ENCODE measurements at regions not wholly inside any gene's neighbourhood (a gene's known extent, or its start where the extent isn't known, plus 50 kb on each side); places are given as distances from the start of the nearest gene placed in this dataset.

DNA sequence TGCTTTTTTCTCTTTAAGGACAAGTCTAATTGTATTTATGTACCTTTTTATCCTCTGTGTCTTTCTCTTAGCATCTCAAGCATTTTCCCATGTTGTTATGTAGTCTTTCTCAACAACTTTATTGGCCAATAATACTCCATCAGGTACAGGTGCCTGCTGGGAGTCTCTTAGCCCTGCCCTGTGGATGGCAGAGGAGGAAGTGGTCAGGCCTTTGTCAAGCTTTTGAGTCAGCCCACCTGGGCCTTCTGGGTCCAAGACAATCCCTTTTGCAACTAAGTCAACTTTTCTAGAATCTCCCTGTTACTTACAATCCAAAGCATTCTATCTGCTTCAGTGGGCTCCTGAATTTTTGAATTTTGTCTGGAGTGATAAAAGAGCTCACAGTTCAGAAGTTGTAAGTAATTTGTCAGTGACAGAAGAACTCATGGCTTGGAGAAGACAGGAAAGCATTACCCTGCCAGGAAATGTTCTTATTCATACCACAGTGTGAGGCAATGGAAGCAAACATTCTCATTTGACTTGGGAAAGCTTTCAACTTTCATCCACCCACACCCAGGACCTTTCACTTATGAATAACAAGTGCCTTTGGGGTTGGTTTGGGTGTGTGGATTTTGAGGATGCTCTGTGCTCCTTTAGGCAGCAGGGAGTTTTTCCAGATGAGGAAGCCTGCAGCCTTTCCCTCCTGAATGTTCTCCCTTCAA is 200.0 kb upstream of the S1PR3 start:
- Mint-ChIP-seq H3K36me3 (ENCODE audit: insufficient read depth, unreplicated experiment) (no peaks in the 10 kb centered on the region), H3K4me3 (ENCODE audit: unreplicated experiment) (no peak overlapping the region), H3K9me3 (ENCODE audit: unreplicated experiment) (no peaks in the 10 kb centered on the region), H3K4me1 (ENCODE audit: insufficient read depth, unreplicated experiment) (peaks cover 24% of the 10 kb centered on the region), H3K27ac (ENCODE audit: low read depth, unreplicated experiment) (peak overlapping the region; percentile 49), H3K27me3 (ENCODE audit: insufficient read depth, unreplicated experiment) (no peaks in the 10 kb centered on the region)
- TF ChIP-seq, protein P1, sequence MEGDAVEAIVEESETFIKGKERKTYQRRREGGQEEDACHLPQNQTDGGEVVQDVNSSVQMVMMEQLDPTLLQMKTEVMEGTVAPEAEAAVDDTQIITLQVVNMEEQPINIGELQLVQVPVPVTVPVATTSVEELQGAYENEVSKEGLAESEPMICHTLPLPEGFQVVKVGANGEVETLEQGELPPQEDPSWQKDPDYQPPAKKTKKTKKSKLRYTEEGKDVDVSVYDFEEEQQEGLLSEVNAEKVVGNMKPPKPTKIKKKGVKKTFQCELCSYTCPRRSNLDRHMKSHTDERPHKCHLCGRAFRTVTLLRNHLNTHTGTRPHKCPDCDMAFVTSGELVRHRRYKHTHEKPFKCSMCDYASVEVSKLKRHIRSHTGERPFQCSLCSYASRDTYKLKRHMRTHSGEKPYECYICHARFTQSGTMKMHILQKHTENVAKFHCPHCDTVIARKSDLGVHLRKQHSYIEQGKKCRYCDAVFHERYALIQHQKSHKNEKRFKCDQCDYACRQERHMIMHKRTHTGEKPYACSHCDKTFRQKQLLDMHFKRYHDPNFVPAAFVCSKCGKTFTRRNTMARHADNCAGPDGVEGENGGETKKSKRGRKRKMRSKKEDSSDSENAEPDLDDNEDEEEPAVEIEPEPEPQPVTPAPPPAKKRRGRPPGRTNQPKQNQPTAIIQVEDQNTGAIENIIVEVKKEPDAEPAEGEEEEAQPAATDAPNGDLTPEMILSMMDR (IDR thresholded peaks at IDR 0.05; ENCODE audit: unreplicated experiment): no peak
- CTCF ChIA-PET: interaction anchor here (0.6 kb wide), 1 partner anchor 509 kb away, joined by 3 read pairs; no protein-coding TSS in a partner anchor
- intact Hi-C loops (cut with micrococcal nuclease): no loop called here
- POLR2A ChIA-PET: interaction anchor here (0.5 to 2.2 kb wide), 4 partner anchors 10 to 159 kb away, joined by 3 to 7 read pairs (median 4); no protein-coding TSS in a partner anchor
- peak; percentile 82 for DNase-seq (ENCODE audit: unreplicated experiment)
- no TSS peak for BruUV-seq (replicated peaks)

DNA sequence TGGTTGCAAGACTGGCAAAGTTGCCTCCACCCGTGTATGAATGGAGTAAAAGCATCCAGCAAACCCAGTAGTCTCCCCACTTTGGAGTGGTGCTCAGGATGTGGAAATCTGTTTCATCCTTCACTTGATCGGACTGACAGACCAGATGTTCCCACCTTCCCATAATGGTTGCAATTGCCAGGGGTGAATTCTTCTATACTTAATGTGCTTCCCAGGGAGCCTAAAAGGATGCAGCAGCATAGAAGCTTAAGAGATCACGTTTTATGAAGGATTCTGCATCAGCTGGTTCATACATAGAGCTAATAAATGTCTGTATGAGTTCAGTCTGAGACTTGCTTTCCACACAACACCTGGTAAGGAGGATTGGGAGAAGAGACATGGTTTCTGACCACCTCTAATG is 198.8 kb upstream of the S1PR3 start:
- POLR2A ChIA-PET: interaction anchor here (0.6 to 2.2 kb wide), 3 partner anchors 9 to 138 kb away, joined by 3 to 7 read pairs (median 3); no protein-coding TSS in a partner anchor
- intact Hi-C loops (cut with micrococcal nuclease): no loop called here
- CTCF ChIA-PET: interaction anchor here (0.7 kb wide), 1 partner anchor 38 kb away, joined by 3 read pairs; no protein-coding TSS in a partner anchor
- TF ChIP-seq, protein P1 (IDR thresholded peaks at IDR 0.05; ENCODE audit: unreplicated experiment): no peak
- no peaks in the 10 kb centered on the region for H3K9me3 Mint-ChIP-seq (ENCODE audit: unreplicated experiment)
- no TSS peak for BruUV-seq (replicated peaks)
- H3K4me3 Mint-ChIP-seq (ENCODE audit: unreplicated experiment): no peak overlapping the region
- DNase-seq (ENCODE audit: unreplicated experiment): no peak
- H3K27ac Mint-ChIP-seq (ENCODE audit: low read depth, unreplicated experiment): no peak overlapping the region
- H3K27me3 Mint-ChIP-seq (ENCODE audit: insufficient read depth, unreplicated experiment): no peaks in the 10 kb centered on the region
- H3K4me1 Mint-ChIP-seq (ENCODE audit: insufficient read depth, unreplicated experiment): peaks cover 24% of the 10 kb centered on the region
- no peaks in the 10 kb centered on the region for H3K36me3 Mint-ChIP-seq (ENCODE audit: insufficient read depth, unreplicated experiment)

DNA sequence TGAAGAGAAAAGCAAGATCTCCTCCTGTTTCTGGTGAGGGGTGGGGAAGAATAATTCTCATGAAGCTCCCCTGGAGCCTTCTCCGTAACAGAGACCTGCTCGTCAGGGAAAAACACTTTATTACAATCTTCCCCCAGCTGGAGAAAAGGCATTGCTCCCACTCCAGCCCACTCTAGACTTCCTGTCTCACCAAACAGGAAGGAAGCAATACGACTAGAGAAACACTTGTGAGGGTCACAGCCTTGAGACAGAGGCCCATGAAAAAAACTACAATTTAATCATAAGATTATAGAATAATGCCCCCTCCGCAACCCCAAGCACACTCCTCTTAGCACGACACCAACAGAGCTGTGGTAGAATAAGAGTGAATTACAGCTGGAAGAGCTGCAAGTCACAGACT is 197.2 kb upstream of the S1PR3 start:
- intact Hi-C loops (cut with micrococcal nuclease): no loop called here
- Mint-ChIP-seq H3K9me3 (ENCODE audit: unreplicated experiment) (no peaks in the 10 kb centered on the region), H3K4me1 (ENCODE audit: insufficient read depth, unreplicated experiment) (peaks cover 24% of the 10 kb centered on the region), H3K27me3 (ENCODE audit: insufficient read depth, unreplicated experiment) (no peaks in the 10 kb centered on the region), H3K4me3 (ENCODE audit: unreplicated experiment) (no peak overlapping the region), H3K27ac (ENCODE audit: low read depth, unreplicated experiment) (no peak overlapping the region), H3K36me3 (ENCODE audit: insufficient read depth, unreplicated experiment) (no peaks in the 10 kb centered on the region)
- ChIA-PET CTCF (no interaction called here), POLR2A (no interaction called here)
- TF ChIP-seq, protein P1 (IDR thresholded peaks at IDR 0.05; ENCODE audit: unreplicated experiment): no peak
- DNase-seq (ENCODE audit: unreplicated experiment): no peak
- BruUV-seq (replicated peaks): no TSS peak

DNA sequence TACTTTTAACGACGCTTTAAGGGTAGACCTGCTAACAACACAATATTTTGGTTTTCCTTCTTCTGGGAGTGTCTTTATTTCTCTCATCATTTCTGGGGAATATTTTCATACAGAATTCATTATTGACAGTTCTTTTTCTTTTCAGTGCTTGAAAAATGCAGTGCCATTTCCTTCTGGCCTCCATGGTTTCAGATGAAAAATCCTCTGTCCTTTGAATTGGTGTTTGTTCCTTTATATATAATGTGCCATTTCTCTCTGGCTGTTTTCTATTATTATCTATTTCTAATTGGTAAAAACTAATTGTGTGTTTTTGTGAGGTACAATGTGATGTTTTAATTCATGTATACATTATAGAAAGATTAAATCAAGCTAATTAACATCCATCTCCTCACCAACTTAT is 194.3 kb upstream of the S1PR3 start:
- POLR2A ChIA-PET: interaction anchor here (0.7 kb wide), 1 partner anchor 217 kb away, joined by 3 read pairs; no protein-coding TSS in a partner anchor
- Mint-ChIP-seq H3K36me3 (ENCODE audit: insufficient read depth, unreplicated experiment) (no peaks in the 10 kb centered on the region), H3K9me3 (ENCODE audit: unreplicated experiment) (no peaks in the 10 kb centered on the region), H3K4me1 (ENCODE audit: insufficient read depth, unreplicated experiment) (peaks cover 11% of the 10 kb centered on the region), H3K4me3 (ENCODE audit: unreplicated experiment) (no peak overlapping the region), H3K27ac (ENCODE audit: low read depth, unreplicated experiment) (no peak overlapping the region), H3K27me3 (ENCODE audit: insufficient read depth, unreplicated experiment) (no peaks in the 10 kb centered on the region)
- TF ChIP-seq, protein P1 (IDR thresholded peaks at IDR 0.05; ENCODE audit: unreplicated experiment): no peak
- CTCF ChIA-PET: interaction anchor here (0.7 kb wide), 1 partner anchor 135 kb away, joined by 3 read pairs; no protein-coding TSS in a partner anchor
- intact Hi-C loops (cut with micrococcal nuclease): no loop called here
- BruUV-seq (replicated peaks): no TSS peak
- DNase-seq (ENCODE audit: unreplicated experiment): no peak
